ENCODE measurements at regions not wholly inside any gene's neighbourhood (a gene's known extent, or its start where the extent isn't known, plus 50 kb on each side); places are given as distances from the start of the nearest gene placed in this dataset.
"Not testable (repeated sequence)": the region's sequence is repeated elsewhere in the genome, so short reads cannot be mapped to it uniquely, and the experiment has no call there.

- no peaks in the 10 kb centered on the region for H3K9me3 Mint-ChIP-seq
- ATAC-seq (ENCODE audit: low read depth in 2 of 2) = no peak
- no peak overlapping the region for H3K27ac Mint-ChIP-seq
- H3K4me3 Mint-ChIP-seq = no peak overlapping the region
- no peak for DNase-seq
- H3K36me3 Mint-ChIP-seq = no peaks in the 10 kb centered on the region
- H3K27me3 Mint-ChIP-seq = no peaks in the 10 kb centered on the region
- no peaks in the 10 kb centered on the region for H3K4me1 Mint-ChIP-seq
These were observed 264.5 kb upstream of the TBL1XR1 start for GRCh38 chr3:177461765-177462164.

- not testable (repeated sequence) for H3K4me3 Mint-ChIP-seq; ATAC-seq (ENCODE audit: low read depth in 2 of 2); H3K27me3 Mint-ChIP-seq; H3K9me3 Mint-ChIP-seq; H3K4me1 Mint-ChIP-seq; H3K36me3 Mint-ChIP-seq; DNase-seq
- peak overlapping the region in 1 of 6 donors; percentile 12 for H3K27ac Mint-ChIP-seq
These were observed 266.1 kb upstream of the TBL1XR1 start for GRCh38 chr3:177463341-177463740.

- Mint-ChIP-seq H3K4me1 (no peaks in the 10 kb centered on the region), H3K27me3 (no peaks in the 10 kb centered on the region), H3K4me3 (no peak overlapping the region), H3K27ac (no peak overlapping the region), H3K36me3 (no peaks in the 10 kb centered on the region), H3K9me3 (no peaks in the 10 kb centered on the region)
- DNase-seq (no peak), ATAC-seq (ENCODE audit: low read depth in 2 of 2) (no peak)
These were observed 266.6 kb upstream of the TBL1XR1 start for GRCh38 chr3:177463863-177464262.

GRCh38 chr3:177464392-177465256 lies 267.3 kb upstream of the TBL1XR1 start:
- DNase-seq (no peak), ATAC-seq (ENCODE audit: low read depth in 2 of 2) (no peak)
- no peaks in the 10 kb centered on the region for H3K36me3 Mint-ChIP-seq
- H3K27ac Mint-ChIP-seq = peak overlapping the region in 1 of 6 donors; percentile 44
- no peaks in the 10 kb centered on the region for H3K9me3 Mint-ChIP-seq
- H3K27me3 Mint-ChIP-seq = no peaks in the 10 kb centered on the region
- no peak overlapping the region for H3K4me3 Mint-ChIP-seq
- H3K4me1 Mint-ChIP-seq = no peaks in the 10 kb centered on the region

GRCh38 chr3:177465257-177465642 lies 268.0 kb upstream of the TBL1XR1 start:
- no peaks in the 10 kb centered on the region for H3K4me1 Mint-ChIP-seq
- no peaks in the 10 kb centered on the region for H3K27me3 Mint-ChIP-seq
- H3K4me3 Mint-ChIP-seq = no peak overlapping the region
- no peak overlapping the region for H3K27ac Mint-ChIP-seq
- H3K36me3 Mint-ChIP-seq = no peaks in the 10 kb centered on the region
- no peak for ATAC-seq (ENCODE audit: low read depth in 2 of 2)
- DNase-seq = no peak
- no peaks in the 10 kb centered on the region for H3K9me3 Mint-ChIP-seq

- Mint-ChIP-seq H3K27ac (no peak overlapping the region), H3K36me3 (no peaks in the 10 kb centered on the region), H3K4me1 (no peaks in the 10 kb centered on the region), H3K4me3 (no peak overlapping the region), H3K27me3 (no peaks in the 10 kb centered on the region), H3K9me3 (no peaks in the 10 kb centered on the region)
- DNase-seq (no peak), ATAC-seq (ENCODE audit: low read depth in 2 of 2) (no peak)
These were observed 268.8 kb upstream of the TBL1XR1 start for GRCh38 chr3:177466074-177466473.

GRCh38 chr3:177466622-177467021 lies 269.3 kb upstream of the TBL1XR1 start:
- DNase-seq; H3K4me1 Mint-ChIP-seq; H3K27ac Mint-ChIP-seq; ATAC-seq (ENCODE audit: low read depth in 2 of 2); H3K4me3 Mint-ChIP-seq; H3K9me3 Mint-ChIP-seq; H3K36me3 Mint-ChIP-seq; H3K27me3 Mint-ChIP-seq: not testable (repeated sequence)

- no peaks in the 10 kb centered on the region for H3K27me3 Mint-ChIP-seq
- H3K4me1 Mint-ChIP-seq = no peaks in the 10 kb centered on the region
- no peak for DNase-seq
- no peak overlapping the region for H3K4me3 Mint-ChIP-seq
- H3K27ac Mint-ChIP-seq = no peak overlapping the region
- H3K36me3 Mint-ChIP-seq = no peaks in the 10 kb centered on the region
- no peaks in the 10 kb centered on the region for H3K9me3 Mint-ChIP-seq
- ATAC-seq (ENCODE audit: low read depth in 2 of 2) = no peak
These were observed 270.1 kb upstream of the TBL1XR1 start for GRCh38 chr3:177467247-177467985.

GRCh38 chr3:177468331-177468730 lies 271.0 kb upstream of the TBL1XR1 start:
- no peaks in the 10 kb centered on the region for H3K27me3 Mint-ChIP-seq
- no peaks in the 10 kb centered on the region for H3K9me3 Mint-ChIP-seq
- H3K27ac Mint-ChIP-seq = no peak overlapping the region
- H3K4me3 Mint-ChIP-seq = no peak overlapping the region
- no peak for DNase-seq
- no peak for ATAC-seq (ENCODE audit: low read depth in 2 of 2)
- no peaks in the 10 kb centered on the region for H3K36me3 Mint-ChIP-seq
- H3K4me1 Mint-ChIP-seq = no peaks in the 10 kb centered on the region

GRCh38 chr3:177468816-177469215 lies 271.5 kb upstream of the TBL1XR1 start:
- no peak for ATAC-seq (ENCODE audit: low read depth in 2 of 2)
- no peaks in the 10 kb centered on the region for H3K36me3 Mint-ChIP-seq
- no peaks in the 10 kb centered on the region for H3K9me3 Mint-ChIP-seq
- no peak overlapping the region for H3K27ac Mint-ChIP-seq
- H3K4me3 Mint-ChIP-seq = no peak overlapping the region
- H3K4me1 Mint-ChIP-seq = no peaks in the 10 kb centered on the region
- DNase-seq = no peak
- no peaks in the 10 kb centered on the region for H3K27me3 Mint-ChIP-seq

- no peak for DNase-seq
- Mint-ChIP-seq H3K27me3 (no peaks in the 10 kb centered on the region), H3K27ac (no peak overlapping the region)
These were observed 271.9 kb upstream of the TBL1XR1 start for GRCh38 chr3:177469216-177469615.

GRCh38 chr3:177470197-177470941 lies 273.1 kb upstream of the TBL1XR1 start:
- DNase-seq (no peak), ATAC-seq (ENCODE audit: low read depth in 2 of 2) (no peak)
- Mint-ChIP-seq H3K27me3 (no peaks in the 10 kb centered on the region), H3K27ac (no peak overlapping the region), H3K9me3 (peaks cover 0 to 2% (median 0%) of the 10 kb centered on the region in 7 donors), H3K4me1 (no peaks in the 10 kb centered on the region), H3K36me3 (no peaks in the 10 kb centered on the region), H3K4me3 (no peak overlapping the region)

More at GRCh38 chr3:177469216-177469615, 271.9 kb upstream of the TBL1XR1 start:
- Mint-ChIP-seq H3K4me3 (no peak overlapping the region), H3K36me3 (no peaks in the 10 kb centered on the region), H3K9me3 (no peaks in the 10 kb centered on the region), H3K4me1 (no peaks in the 10 kb centered on the region)
- ATAC-seq (ENCODE audit: low read depth in 2 of 2) = no peak

- H3K36me3 Mint-ChIP-seq = no peaks in the 10 kb centered on the region
- DNase-seq = no peak
- no peak for ATAC-seq (ENCODE audit: low read depth in 2 of 2)
- no peak overlapping the region for H3K4me3 Mint-ChIP-seq
- no peaks in the 10 kb centered on the region for H3K4me1 Mint-ChIP-seq
- no peak overlapping the region for H3K27ac Mint-ChIP-seq
- no peaks in the 10 kb centered on the region for H3K27me3 Mint-ChIP-seq
- peaks cover 0 to 3% (median 0%) of the 10 kb centered on the region in 7 donors for H3K9me3 Mint-ChIP-seq
These were observed 274.6 kb upstream of the TBL1XR1 start for GRCh38 chr3:177471733-177472480.

Data from naive B cell (primary cell).